Loucy (cell line): ENCODE measurements at regions not wholly inside any gene's neighbourhood (a gene's known extent, or its start where the extent isn't known, plus 50 kb on each side); places are given as distances from the start of the nearest gene placed in this dataset.
"Not testable (repeated sequence)": the region's sequence is repeated elsewhere in the genome, so short reads cannot be mapped to it uniquely, and the experiment has no call there.

Experiments used
- H2AFZ ChIP-seq: fragments of 200-600 bp; sonication (generic); 2 replicates; pipeline ENCODE4 v1.6.0; 2016; ENCODE audit warnings: antibody characterized with exemption, mild to moderate bottlenecking, low read length, moderate library complexity
- H3F3A ChIP-seq: fragments of 200-600 bp; 2 replicates; pipeline ENCODE4 v1.6.0; 2016; ENCODE audit warnings: antibody characterized with exemption, low read depth, mild to moderate bottlenecking
- H3K27me3 ChIP-seq: fragments of 200-600 bp; sonication (generic); 2 replicates; pipeline ENCODE4 v1.6.1; 2014; ENCODE audit warnings: low read length, mild to moderate bottlenecking; ENCODE audit not compliant: insufficient read depth, poor library complexity, severe bottlenecking
- H3K36me3 ChIP-seq: fragments of 200-600 bp; sonication (generic); 2 replicates; pipeline ENCODE4 v1.6.1; 2016; ENCODE audit warnings: low read length; ENCODE audit not compliant: insufficient read depth
- H3K4me1 ChIP-seq: fragments of 200-600 bp; sonication (generic); 2 replicates; pipeline ENCODE4 v1.5.1; 2014; ENCODE audit warnings: low read length, mild to moderate bottlenecking; ENCODE audit not compliant: insufficient read depth, poor library complexity, severe bottlenecking
- H3K4me2 ChIP-seq: fragments of 200-600 bp; sonication (generic); 2 replicates; pipeline ENCODE4 v1.6.0; 2014; ENCODE audit warnings: antibody characterized with exemption, low read length, low read depth, mild to moderate bottlenecking; ENCODE audit not compliant: poor library complexity, severe bottlenecking
- H3K4me3 ChIP-seq: fragments of 200-600 bp; sonication (generic); 2 replicates; pipeline ENCODE4 v1.5.1; 2014; ENCODE audit warnings: low read length, mild to moderate bottlenecking, mixed read lengths; ENCODE audit not compliant: poor library complexity, severe bottlenecking
- H3K79me2 ChIP-seq: fragments of 200-600 bp; sonication (generic); 2 replicates; pipeline ENCODE4 v1.6.1; 2014; ENCODE audit warnings: low read length; ENCODE audit not compliant: insufficient read depth
- H3K9ac ChIP-seq: fragments of 200-600 bp; sonication (generic); 2 replicates; pipeline ENCODE4 v1.6.0; 2014; ENCODE audit warnings: mild to moderate bottlenecking, low read depth, low read length, moderate library complexity; ENCODE audit not compliant: poor library complexity, severe bottlenecking
- H3K9me2 ChIP-seq: fragments of 200-600 bp; sonication (generic); replicated peaks from 2 replicates; pipeline ENCODE4 v1.6.1; 2016; ENCODE audit warnings: low read depth, low read length, mixed read lengths
- H3K9me3 ChIP-seq: fragments of 200-600 bp; sonication (generic); 2 replicates; pipeline ENCODE4 v1.6.1; 2014; ENCODE audit warnings: mild to moderate bottlenecking, antibody characterized with exemption, low read length, low read depth; ENCODE audit not compliant: insufficient read depth
- H4K20me1 ChIP-seq: fragments of 200-600 bp; sonication (generic); 2 replicates; pipeline ENCODE4 v1.6.0; 2014; ENCODE audit warnings: antibody characterized with exemption, low read length, mild to moderate bottlenecking; ENCODE audit not compliant: insufficient read depth, poor library complexity, severe bottlenecking
- CTCF ChIP-seq: fragments of 200-600 bp; sonication (generic); conservative IDR thresholded peaks from 2 replicates; pipeline ENCODE4 v1.5.1; 2014; ENCODE audit warnings: mild to moderate bottlenecking, antibody characterized with exemption, low read length
- EZH2phosphoT487 ChIP-seq: fragments of 200-600 bp; IDR thresholded peaks from 2 replicates; pipeline ENCODE4 v1.6.1; 2018; ENCODE audit warnings: antibody characterized with exemption, mild to moderate bottlenecking, moderate library complexity, borderline replicate concordance

- Histone ChIP-seq H3K4me2 (no peak overlapping the region), H3F3A (no peaks in the 10 kb centered on the region), H3K9me3 (no peaks in the 10 kb centered on the region), H2AFZ (no peak overlapping the region), H3K9ac (no peak overlapping the region), H3K27me3 (no peaks in the 10 kb centered on the region), H4K20me1 (no peaks in the 10 kb centered on the region), H3K9me2 (no peaks in the 10 kb centered on the region), H3K4me1 (no peaks in the 10 kb centered on the region), H3K36me3 (no peaks in the 10 kb centered on the region), H3K79me2 (no peaks in the 10 kb centered on the region), H3K4me3 (no peak overlapping the region)
- no peak for TF ChIP-seq EZH2phosphoT487
- no peak for TF ChIP-seq CTCF
These were observed 861.9 kb downstream of the CDH18 start for GRCh38 chr5:19125956-19126713.

- Histone ChIP-seq H4K20me1 (no peaks in the 10 kb centered on the region), H3K4me3 (no peak overlapping the region), H3K79me2 (no peaks in the 10 kb centered on the region), H3K36me3 (no peaks in the 10 kb centered on the region), H3F3A (no peaks in the 10 kb centered on the region), H3K4me1 (no peaks in the 10 kb centered on the region), H3K9ac (no peak overlapping the region), H3K4me2 (no peak overlapping the region), H3K27me3 (no peaks in the 10 kb centered on the region), H3K9me2 (no peaks in the 10 kb centered on the region), H3K9me3 (no peaks in the 10 kb centered on the region), H2AFZ (no peak overlapping the region)
- TF ChIP-seq CTCF (no peak), EZH2phosphoT487 (no peak)
These were observed 847.7 kb downstream of the CDH18 start for GRCh38 chr5:19140276-19140675.

GRCh38 chr5:19141937-19142524 is 846.0 kb downstream of the CDH18 start:
- not testable (repeated sequence) for H3F3A ChIP-seq, H3K4me2 ChIP-seq, H3K9me2 ChIP-seq, H3K9ac ChIP-seq, H4K20me1 ChIP-seq, H3K27me3 ChIP-seq, H2AFZ ChIP-seq, H3K36me3 ChIP-seq, H3K79me2 ChIP-seq, H3K4me3 ChIP-seq, H3K4me1 ChIP-seq, H3K9me3 ChIP-seq

GRCh38 chr5:19142713-19143414 is 845.1 kb downstream of the CDH18 start:
- H3K9me3 ChIP-seq, H3K4me3 ChIP-seq, H3K36me3 ChIP-seq, H3K27me3 ChIP-seq, H3K9me2 ChIP-seq, H3K4me2 ChIP-seq, H3K4me1 ChIP-seq, H3F3A ChIP-seq, H4K20me1 ChIP-seq, H3K79me2 ChIP-seq, H3K9ac ChIP-seq, H2AFZ ChIP-seq: not testable (repeated sequence)
